RWPE2 (cell line): ENCODE measurements at regions not wholly inside any gene's neighbourhood (a gene's known extent, or its start where the extent isn't known, plus 50 kb on each side); places are given as distances from the start of the nearest gene placed in this dataset.

Source experiments
- ATAC-seq: fragments of 200-7000 bp; cut with Tn5 transposase; 3 replicates; pipeline ENCODE4 v1.9.1; 2021; ENCODE audit warnings: low read depth
- DNase-seq: peaks from one replicate; pipeline ENCODE4 v3.0.0-alpha.2; 2020; ENCODE audit warnings: low spot score
- H3K27ac ChIP-seq: fragments of 450-650 bp; 2 replicates; pipeline ENCODE4 v1.5.1; 2017; ENCODE audit warnings: mild to moderate bottlenecking; ENCODE audit not compliant: poor library complexity, severe bottlenecking
- H3K27me3 ChIP-seq: fragments of 250-450 bp; sonication (Bioruptor Pico); 2 replicates; pipeline ENCODE4 v1.5.1; 2021; ENCODE audit warnings: mild to moderate bottlenecking, moderate library complexity; ENCODE audit not compliant: insufficient read depth, poor library complexity, severe bottlenecking
- H3K36me3 ChIP-seq: fragments of 250-450 bp; sonication (Bioruptor Pico); 2 replicates; pipeline ENCODE4 v1.5.1; 2020; ENCODE audit warnings: low read depth, mild to moderate bottlenecking, moderate library complexity
- H3K4me1 ChIP-seq: fragments of 250-450 bp; sonication (Bioruptor Pico); 2 replicates; pipeline ENCODE4 v1.5.1; 2021; ENCODE audit warnings: mild to moderate bottlenecking, moderate library complexity; ENCODE audit not compliant: insufficient read depth, poor library complexity, severe bottlenecking
- H3K4me3 ChIP-seq: fragments of 250-450 bp; sonication (Bioruptor Pico); 2 replicates; pipeline ENCODE4 v1.5.1; 2021; ENCODE audit warnings: mild to moderate bottlenecking, moderate library complexity; ENCODE audit not compliant: severe bottlenecking
- H3K9me3 ChIP-seq: fragments of 250-450 bp; sonication (Bioruptor Pico); 2 replicates; pipeline ENCODE4 v1.5.1; 2021; ENCODE audit warnings: mild to moderate bottlenecking, moderate library complexity; ENCODE audit not compliant: severe bottlenecking
- CTCF ChIP-seq: fragments of 450-650 bp; IDR thresholded peaks from one replicate; pipeline ENCODE4 v1.5.1; 2017; ENCODE audit warnings: mild to moderate bottlenecking, moderate library complexity; ENCODE audit not compliant: poor library complexity, severe bottlenecking

DNA sequence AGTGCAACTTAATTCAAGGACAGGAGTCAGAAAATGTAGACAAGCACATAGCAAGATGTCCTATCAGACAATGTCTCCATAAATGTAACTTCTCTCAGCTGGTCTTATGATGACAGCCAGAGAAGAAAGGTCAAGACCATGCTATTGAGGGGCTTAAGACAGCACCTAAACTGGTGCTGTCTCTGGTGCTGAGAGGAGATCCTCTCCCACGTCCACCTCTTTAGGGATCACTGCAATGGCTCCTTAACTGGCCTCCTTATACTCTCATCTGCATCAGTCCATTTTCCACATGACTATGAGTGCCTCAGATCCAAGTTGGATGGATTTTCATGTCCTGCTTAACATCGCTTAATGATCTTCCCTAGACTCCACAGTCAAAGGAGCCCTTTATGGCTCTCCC, 210.6 kb downstream of the ARL4A start:
- H3K4me1 ChIP-seq, result peaks cover 11% of the 10 kb centered on the region
- no peak for DNase-seq
- no peak overlapping the region for H3K4me3 ChIP-seq
- H3K27ac ChIP-seq, result no peak overlapping the region
- no peaks in the 10 kb centered on the region for H3K9me3 ChIP-seq
- H3K27me3 ChIP-seq, result no peaks in the 10 kb centered on the region
- no peaks in the 10 kb centered on the region for H3K36me3 ChIP-seq
- ATAC-seq, result no peak
- TF ChIP-seq CTCF, result no peak

- H3K4me3 ChIP-seq, result no peak overlapping the region
- no peak for ATAC-seq
- H3K27me3 ChIP-seq, result no peaks in the 10 kb centered on the region
- peaks cover 11% of the 10 kb centered on the region for H3K4me1 ChIP-seq
- H3K9me3 ChIP-seq, result no peaks in the 10 kb centered on the region
- TF ChIP-seq CTCF, result no peak
- H3K36me3 ChIP-seq, result no peaks in the 10 kb centered on the region
- no peak for DNase-seq
- H3K27ac ChIP-seq, result no peak overlapping the region
Observed at GRCh38 chr7:12898620-12899019, 211.2 kb downstream of the ARL4A start.

DNA sequence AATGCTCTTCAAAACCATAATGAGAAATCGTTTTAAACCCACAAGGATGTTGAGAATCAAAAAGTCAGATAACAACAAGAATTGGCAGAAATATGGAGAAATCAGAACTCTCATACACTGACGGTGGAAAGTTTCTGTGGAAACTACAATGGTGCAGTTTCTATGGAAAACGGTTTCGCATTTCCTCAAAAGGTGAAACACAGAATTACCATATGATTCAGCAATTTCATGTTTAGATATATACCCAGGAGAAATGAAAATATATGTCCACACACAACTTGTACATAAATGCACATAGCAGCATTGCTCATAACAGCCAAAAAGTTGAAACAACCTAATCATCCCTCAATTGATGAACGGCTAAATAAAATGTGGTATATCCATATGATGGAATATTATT, 218.2 kb downstream of the ARL4A start:
- DNase-seq, result no peak
- no peak for ATAC-seq
- Histone ChIP-seq H3K27me3 (no peaks in the 10 kb centered on the region), H3K27ac (no peak overlapping the region), H3K36me3 (no peaks in the 10 kb centered on the region), H3K4me1 (peaks cover 7% of the 10 kb centered on the region), H3K9me3 (no peaks in the 10 kb centered on the region), H3K4me3 (no peak overlapping the region)
- no peak for TF ChIP-seq CTCF

DNA sequence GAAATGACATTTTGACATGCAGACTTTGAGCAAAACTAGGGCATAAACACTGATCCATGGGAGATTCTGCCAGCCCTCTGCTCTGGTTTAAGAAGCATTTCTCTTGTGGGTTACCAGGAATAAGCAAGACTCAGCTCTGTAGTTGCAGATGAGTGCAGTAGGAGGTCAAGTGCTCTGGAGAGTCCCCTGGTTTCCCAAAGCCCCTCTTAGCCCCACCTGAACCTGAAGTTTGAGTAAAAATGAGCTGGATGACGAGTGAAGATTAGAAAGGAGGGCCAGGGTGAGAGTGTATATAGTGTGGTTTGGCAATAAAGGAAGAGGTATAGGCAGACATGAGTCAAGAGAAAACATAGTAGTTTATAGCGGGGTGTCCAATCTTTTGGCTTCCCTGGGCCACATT, 220.3 kb downstream of the ARL4A start:
- H3K27me3 ChIP-seq, result no peaks in the 10 kb centered on the region
- no peak for TF ChIP-seq CTCF
- DNase-seq (no peak), ATAC-seq (no peak)
- no peaks in the 10 kb centered on the region for H3K36me3 ChIP-seq
- H3K4me1 ChIP-seq, result peaks cover 7% of the 10 kb centered on the region
- no peak overlapping the region for H3K4me3 ChIP-seq
- H3K9me3 ChIP-seq, result no peaks in the 10 kb centered on the region
- no peak overlapping the region for H3K27ac ChIP-seq

- no peak overlapping the region for H3K27ac ChIP-seq
- peak; percentile 60; the same call in 2 of the 3 replicates for ATAC-seq
- no peaks in the 10 kb centered on the region for H3K9me3 ChIP-seq
- no peak for TF ChIP-seq CTCF
- H3K36me3 ChIP-seq, result no peaks in the 10 kb centered on the region
- H3K4me3 ChIP-seq, result no peak overlapping the region
- no peak for DNase-seq
- H3K4me1 ChIP-seq, result peaks cover 7% of the 10 kb centered on the region
- H3K27me3 ChIP-seq, result no peaks in the 10 kb centered on the region
Observed at GRCh38 chr7:12909483-12909882, 222.1 kb downstream of the ARL4A start.
